ENCODE measurements at regions not wholly inside any gene's neighbourhood (a gene's known extent, or its start where the extent isn't known, plus 50 kb on each side); places are given as distances from the start of the nearest gene placed in this dataset.

- TF ChIP-seq CTCF (IDR thresholded peaks at IDR 0.05; ENCODE audit: borderline replicate concordance, extremely low read depth, low read length, poor library complexity, severe bottlenecking) (no peak), EZH2 (IDR thresholded peaks at IDR 0.05; ENCODE audit: borderline replicate concordance, low read depth, low read length, severe bottlenecking) (no peak)
Measured at GRCh38 chr5:155311721-155312120, 298.2 kb downstream of the KIF4B start.

Data from DND-41 (cell line).